GM21619 (cell line): ENCODE measurements at regions not wholly inside any gene's neighbourhood (a gene's known extent, or its start where the extent isn't known, plus 50 kb on each side); places are given as distances from the start of the nearest gene placed in this dataset.
"Not testable (repeated sequence)": the region's sequence is repeated elsewhere in the genome, so short reads cannot be mapped to it uniquely, and the experiment has no call there.

Experiments used
- ATAC-seq: cut with Tn5 transposase; IDR thresholded peaks from one replicate; pipeline ENCODE4 v1.9.1; 2021; ENCODE audit not compliant: unreplicated experiment

DNA sequence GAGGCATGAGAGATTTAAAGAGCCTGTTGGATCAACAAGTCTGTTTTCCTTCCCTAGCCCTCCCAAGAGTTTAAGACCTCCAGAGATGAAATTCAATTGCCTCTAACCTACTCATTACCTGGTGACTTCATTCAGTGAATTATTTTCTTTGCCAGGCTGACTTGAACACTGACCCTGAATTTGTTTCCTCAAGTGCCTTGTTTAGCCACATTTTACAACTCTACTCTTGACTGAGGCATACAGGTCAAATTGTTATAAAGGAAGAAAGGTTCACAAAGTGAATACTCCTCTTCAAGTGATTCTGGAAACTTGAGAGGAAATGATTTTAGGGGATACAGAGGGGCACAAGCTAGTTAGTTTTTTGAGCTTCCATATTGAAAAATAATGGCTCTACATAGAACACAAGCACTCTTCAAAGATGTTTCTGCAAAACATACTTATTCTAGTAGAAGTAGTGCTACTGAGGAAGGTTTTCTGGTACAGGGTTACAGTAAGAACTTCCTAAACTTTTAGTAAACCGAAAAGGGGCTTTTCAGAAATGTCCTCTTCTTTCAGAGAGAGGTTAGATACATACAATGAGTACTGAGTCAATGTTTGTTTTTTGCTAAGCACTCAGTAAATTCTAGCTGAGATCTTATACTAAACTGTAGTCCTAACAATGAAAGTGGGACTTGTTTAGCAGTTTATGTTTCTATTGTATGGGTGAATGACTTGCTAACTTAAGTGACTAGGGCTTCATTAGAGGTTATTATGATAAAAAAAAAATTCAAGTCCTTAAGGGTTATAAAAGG is 137.4 kb upstream of the SATB1 start:
- ATAC-seq, result no peak

DNA sequence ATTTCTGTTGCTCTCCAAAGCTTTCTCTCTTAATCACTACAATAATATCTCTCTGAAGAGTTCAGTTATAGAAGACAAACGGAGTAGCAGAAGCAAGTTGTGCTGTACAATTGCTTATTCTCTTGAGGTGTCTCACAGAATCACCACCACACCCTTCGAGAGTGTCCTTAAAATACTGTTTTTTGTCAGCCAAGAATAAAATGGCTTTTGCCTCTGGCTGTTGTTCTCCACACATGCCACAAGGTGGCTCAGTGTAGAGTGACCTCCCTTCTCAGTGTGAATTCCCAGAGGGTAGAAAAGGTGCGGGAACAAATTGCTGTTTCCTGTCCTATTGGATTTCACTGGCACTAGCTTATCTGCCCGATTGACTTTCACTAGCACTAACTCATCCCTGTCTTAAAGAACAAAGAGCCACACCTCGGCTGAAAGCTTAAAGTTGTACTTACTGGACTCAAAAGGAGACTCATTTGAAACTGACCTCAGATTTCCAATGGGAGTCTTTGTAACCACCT is 134.2 kb upstream of the SATB1 start:
- no peak for ATAC-seq

DNA sequence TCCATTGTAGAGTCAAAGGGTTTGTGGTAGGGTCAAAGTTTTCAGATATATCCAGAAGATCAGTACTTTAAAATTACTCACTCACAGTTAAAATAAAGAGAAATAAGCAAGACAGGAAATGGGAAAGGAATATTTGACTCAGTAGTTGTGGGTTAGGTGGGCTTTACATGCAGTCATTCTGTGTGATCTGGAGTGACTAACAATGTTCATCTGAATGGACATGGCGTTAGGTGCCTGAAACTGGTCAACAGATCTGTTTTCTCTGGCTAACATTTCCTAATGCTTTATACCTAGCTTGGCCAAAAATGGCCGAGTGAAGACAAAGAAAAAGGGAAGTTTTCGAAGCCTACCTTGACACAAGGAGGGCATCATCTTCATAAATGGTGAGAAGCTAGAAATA is 133.4 kb upstream of the SATB1 start:
- ATAC-seq, result no peak

DNA sequence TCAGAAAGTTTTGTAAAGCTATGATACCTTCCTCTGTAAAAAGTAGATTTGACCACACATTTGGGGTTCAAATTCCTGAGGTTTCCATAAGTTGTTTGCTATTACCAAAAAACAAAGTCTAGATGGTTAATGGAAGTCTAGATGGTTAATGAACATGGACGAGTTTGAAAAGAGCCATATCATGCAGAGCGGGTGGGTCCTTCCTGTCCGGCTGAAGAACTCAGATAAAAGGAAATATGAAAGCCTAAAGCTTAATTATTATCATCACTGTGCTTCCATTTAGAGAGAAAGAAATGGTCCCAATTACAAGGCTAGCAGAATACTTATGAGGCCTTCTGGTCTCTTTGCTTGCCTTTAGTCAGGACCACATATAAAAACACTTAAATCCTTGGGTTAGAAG is 132.1 kb upstream of the SATB1 start:
- no peak for ATAC-seq

DNA sequence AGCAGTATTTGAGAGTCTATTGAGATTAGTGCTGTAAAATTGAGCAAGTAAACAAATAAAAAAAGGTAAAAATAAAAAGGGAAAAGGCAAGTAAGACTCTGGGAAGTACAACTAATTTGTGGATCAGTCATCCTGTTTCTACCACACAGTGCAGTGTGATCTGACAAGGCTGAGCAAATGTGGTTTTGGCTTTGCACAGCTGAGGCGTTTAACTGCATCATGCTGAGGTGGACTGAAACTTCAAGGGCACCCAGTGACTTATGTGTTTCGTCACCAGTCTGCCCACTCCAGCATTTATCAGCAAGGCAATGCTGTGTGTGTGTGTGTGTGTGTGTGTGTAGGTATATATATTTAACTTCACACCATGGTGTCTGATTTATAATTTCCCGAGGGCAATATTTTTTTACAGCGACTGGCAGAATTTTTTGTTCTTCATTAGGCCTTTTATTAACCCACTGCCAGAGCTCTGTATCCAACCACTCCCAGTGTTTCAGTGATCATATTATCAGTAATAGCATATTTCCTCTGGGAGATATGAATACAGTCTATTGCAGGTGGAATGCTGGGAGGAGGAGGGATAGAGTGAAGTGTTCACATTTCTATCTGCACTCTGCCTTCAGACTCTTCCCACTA is 131.5 kb upstream of the SATB1 start:
- peak; percentile 79 for ATAC-seq

DNA sequence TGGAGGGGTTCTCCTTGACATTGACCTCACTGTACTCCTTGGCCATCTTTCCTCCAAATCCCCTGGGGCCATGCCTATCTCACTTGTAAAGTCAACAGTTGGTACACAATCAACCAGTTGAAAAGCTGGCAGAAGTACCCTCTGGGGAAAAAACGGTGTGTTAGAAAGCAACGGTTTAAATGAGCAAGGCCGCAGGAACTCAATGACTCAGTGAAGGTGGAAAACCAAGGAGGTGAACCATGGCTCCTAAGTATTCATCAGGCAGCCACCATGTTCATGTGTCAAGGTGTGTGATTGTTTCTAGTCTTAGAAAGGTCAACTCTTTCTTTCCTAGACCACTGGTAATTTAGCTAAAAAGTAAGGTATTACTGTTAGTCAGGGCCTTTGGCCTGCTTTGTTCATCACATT is 130.9 kb upstream of the SATB1 start:
- peak; percentile 20 for ATAC-seq

DNA sequence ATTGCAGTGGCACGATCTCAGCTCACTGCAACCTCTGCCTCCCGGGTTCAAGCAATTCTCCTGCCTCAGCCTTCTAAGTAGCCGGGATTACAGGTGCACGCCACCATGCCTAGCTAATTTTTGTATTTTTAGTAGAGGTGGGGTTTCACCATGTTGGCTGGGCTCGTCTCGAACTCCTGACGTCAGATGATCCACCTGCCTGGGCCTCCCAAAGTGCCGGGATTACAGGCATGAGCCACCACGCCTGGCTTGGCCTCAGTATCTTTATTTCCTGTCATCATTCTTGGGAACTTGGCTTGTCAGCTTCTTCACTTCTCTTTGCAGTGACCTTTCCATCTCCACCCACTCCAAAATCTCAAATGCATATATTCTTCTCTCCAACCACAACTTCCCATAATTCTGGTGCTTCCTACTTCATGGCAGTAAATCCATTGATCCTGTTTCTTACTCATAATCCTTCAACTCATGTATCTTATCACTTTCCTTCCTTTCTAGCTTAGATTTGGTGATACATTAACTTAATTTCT is 127.5 kb upstream of the SATB1 start:
- not testable (repeated sequence) for ATAC-seq

DNA sequence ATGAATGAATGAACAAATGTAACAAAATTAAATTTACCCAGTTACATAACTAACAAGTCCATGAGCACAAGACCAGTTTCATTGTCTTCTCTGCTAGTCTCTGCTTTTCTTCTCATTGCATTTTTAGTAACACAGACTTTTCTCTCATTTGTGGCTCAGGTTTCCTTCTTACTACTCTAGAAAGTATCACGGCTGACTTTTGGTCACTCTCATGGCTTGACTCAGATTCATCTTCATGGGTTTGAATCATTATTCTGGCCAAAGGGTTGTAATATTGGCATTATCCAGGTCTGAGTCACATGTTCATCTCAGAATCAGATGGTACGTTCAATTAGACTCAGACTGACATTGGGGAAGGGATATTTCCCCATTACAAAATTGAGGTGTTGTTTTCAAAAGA is 121.5 kb upstream of the SATB1 start:
- ATAC-seq, result no peak

DNA sequence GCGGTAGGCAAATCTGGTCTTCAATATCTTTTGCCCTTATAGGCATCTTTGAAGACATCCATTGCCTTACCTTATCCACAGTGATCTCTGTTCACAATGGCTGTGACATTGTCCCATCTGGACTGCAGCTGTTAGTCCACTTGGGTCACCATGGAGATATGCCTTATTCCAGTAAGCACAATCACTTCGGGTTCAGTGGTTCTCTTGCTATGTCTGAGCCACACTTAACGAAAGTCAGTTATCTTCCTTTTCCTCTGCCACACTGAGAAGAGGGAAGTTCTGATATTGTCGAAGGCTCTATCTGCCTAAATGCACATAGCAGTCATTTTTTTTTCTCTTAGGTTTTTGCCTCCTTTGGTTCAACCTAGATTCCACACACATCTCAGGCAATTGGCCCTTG is 119.0 kb upstream of the SATB1 start:
- ATAC-seq, result no peak

DNA sequence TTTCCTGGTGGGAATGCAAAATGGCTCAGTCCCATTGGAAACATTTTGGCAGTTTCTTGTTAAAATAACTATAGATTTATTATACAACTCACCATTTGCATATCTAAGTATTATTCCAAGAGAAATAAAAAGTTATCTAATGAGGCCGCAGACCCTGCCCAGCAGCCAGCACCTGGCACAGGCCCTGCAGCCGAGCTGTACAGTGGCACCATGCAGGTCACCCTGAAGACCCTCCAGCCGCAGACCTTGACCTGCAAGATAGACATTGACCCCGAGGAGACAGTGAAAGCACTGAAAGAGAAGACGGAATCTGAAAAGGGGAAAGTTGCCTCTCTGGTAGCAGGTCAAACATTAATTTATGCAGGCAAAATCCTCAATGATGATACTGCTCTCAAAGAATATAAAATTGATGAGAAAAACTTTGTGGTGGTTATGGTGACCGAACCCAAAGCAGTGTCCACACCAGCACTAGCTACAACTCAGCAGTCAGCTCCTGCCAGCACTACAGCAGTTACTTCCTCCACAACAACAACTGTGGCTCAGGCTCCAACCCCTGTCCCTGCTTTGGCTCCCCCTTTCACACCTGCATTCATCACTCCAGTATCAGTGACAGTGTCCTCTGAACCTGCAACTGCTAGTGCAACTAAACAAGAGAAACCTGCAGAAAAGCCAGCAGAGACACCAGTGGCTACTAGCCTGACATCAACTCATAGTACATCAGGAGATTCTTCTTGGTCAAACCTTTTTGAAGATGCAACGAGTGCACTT is 113.5 kb upstream of the SATB1 start:
- ATAC-seq, result no peak

DNA sequence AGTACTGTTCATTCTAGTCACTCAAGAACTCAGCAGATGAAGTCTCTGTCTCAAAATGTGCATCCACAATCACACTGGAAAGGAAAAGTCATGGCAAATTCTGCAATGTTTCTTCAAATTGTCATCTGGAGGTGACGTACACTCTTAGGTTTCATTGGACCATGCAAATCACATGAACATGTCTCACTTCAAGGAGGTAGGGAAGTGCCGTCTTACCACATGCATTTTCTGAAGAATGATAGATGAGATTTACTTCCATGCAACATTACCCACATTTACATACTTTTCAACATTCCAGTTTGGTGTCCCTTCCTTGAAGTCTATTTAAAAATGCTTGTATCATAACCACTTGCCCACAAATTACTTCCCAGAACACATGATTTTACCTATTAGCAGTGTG is 107.9 kb upstream of the SATB1 start:
- ATAC-seq, result no peak

DNA sequence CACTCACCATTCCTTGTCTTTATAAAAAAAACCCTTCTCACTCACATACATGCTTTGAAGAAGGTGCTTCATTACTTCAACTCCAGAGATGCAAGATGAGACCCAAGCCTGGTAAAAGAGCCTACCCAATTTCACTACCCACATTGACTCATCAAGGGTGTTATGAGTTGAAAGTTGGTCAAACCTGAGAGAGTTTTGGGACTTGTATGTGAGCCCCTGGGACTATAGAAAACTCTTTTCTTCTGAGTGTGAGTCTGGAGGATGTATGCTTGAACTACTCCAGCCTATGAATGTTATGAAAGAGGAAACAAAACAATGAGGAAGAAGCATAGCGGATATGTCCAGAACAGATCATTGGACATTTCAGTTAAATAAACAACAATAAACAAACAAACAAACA is 106.5 kb upstream of the SATB1 start:
- peak; percentile 96 for ATAC-seq

DNA sequence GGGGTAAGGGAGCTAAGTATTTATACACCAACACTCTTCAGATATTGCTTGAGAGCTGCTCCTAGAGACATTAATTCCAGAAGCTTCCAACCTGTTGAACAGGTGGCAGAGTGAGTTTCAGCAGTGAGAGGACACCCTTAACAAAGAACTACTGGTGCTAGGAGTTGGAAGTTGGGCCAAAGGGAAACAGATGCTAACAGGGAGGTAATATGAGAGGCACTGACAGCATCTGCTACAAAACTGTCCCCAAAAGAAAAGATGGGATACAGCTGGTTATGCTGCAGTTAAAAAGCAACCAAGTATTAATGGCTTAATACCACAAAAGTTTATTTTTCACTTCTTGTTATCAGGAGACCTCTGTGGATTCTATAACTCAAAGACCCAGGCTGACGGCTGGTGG is 104.5 kb upstream of the SATB1 start:
- no peak for ATAC-seq

DNA sequence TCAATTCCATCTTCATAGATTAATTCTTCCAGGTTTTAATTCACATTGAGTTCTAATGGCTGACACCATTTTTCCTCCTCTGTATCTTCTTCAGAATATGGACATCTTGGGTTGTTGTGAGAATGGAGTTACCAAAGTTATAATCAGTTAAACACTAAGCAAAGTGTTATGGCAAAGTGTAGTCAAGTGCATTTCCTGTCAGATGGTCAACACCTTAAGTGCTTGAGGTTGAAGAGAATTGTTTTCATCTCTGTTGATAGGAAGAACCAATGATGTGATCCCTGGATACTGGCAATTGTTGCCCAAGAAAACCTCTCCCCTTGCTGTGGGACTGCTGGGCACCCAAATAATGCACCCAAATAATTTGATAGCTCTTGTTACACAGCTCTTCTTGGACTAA is 102.6 kb upstream of the SATB1 start:
- no peak for ATAC-seq

DNA sequence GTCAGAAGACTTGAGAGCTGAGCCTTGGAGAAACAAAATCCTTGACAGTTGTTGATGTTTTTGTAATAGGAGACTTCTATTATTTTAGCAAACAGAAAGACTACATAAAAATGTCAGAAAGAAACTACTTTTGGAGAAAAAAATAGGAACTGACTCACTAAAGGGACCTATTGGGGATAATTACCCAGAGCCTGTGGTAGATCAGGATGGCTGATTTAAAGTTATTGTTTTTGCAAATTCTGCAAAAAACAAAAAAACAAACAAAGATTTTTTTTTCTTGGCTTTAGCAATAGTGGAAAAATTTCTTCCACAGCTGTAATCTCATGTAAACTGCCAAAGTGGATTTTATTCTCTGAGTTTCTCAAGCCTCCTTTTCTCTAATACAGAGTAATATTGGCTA is 101.5 kb upstream of the SATB1 start:
- no peak for ATAC-seq

DNA sequence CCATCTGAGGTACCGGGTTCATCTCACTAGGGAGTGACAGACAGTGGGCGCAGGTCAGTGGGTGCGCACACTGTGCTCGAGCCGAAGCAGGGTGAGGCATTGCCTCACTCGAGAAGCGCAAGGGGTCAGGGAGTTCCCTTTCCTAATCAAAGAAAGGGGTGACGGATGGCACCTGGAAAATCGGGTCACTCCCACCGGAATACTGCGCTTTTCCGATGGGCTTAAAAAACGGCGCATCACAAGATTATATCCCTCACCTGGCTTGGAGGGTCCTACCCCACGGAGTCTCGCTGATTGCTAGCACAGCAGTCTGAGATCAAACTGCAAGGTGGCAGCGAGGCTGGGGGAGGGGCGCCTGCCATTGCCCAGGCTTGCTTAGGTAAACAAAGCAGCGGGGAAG is 91.0 kb upstream of the SATB1 start:
- not testable (repeated sequence) for ATAC-seq

DNA sequence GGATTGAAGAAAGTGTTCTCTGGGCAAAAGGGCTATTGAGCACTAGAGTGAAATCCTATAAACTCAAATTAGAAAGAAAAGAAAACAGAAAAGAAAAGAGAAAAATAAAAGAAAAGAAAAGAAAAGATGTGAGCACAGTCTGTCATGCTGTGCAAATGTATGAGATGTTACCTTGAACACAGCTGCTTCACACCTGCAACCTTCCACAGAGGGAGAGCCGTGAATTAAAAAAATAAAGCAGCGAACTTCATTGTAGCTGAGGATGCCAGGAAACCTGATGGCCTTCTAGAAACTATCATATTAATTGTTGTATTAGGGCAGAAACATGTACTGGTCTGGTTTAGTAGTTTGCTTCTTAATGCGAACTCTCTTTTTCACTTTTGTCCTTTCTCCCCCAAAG is 88.0 kb upstream of the SATB1 start:
- no peak for ATAC-seq

DNA sequence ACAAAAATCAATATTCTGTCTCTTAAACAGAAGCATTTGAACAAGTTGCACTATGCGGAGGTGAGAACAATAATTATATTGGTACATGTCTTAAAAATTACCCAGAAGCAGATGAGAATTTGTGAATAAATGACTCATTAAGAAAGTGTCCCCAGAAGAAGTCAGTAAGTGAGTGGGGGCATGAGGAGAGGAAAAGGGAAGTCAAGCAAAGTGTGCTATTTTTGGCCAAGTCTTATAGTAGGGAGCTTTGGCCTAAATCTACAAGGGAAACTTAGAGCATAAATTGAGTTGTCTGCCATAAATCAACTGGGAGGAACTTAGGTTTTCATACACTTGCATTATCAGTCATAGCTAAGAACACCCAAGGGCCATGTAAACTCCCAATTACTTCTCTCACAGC is 86.9 kb upstream of the SATB1 start:
- ATAC-seq, result no peak

DNA sequence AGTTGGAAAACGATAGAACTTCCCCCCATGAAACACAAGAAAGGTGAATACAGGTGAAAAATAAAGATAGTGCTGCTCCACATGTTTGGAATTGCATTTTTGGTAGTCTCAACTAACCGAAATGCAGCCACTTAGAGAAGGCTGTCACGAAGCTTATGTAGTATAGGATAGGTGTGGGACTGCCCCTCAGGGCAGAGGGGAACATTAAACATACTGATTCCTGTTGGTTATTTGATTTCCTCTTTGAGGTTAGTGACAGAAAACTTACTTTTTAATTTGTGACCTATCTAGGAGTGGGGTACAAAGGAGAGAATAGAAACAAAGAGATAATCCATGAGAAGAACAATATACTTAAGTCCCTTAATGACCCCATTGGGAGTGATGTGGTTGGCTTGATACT is 85.8 kb upstream of the SATB1 start:
- ATAC-seq, result no peak

DNA sequence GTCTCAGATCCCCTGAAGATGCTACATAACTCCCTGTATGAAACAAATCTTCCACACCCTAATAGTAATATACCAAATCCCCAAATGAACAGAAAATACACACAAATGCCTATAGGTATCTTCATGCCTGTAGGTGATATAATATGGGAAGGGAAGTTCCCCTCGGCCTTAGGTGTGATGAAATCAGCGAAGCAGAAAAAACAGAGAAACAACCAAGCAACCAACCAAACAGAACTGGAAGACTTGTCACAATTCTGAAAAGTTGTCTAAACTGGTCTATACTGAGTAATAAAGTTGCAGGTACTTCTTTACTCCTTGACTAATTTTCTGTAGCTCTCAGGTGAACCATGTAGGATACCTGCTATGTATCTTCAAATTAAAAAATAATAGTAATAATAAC is 82.2 kb upstream of the SATB1 start:
- no peak for ATAC-seq

DNA sequence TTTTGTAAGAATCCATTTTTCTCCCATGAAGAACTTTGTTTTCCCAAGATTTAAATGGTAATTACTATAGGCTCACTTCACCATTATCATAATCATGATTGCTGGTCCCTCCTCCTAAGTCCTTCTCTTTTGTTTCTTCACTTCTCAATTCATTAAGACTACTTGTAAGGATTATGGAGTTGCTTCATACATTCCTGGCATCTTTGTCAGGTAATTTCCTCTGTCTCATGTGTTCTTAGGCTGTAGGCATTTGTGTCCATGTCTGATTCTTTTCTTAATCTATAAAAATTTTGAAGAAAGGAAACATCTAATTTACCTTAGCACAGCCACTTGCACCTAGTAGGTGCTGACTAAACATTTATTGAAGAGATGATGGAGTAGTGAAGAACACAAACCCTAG is 79.9 kb upstream of the SATB1 start:
- no peak for ATAC-seq
